Raji (cell line): ENCODE measurements at regions not wholly inside any gene's neighbourhood (a gene's known extent, or its start where the extent isn't known, plus 50 kb on each side); places are given as distances from the start of the nearest gene placed in this dataset.

ENCODE experiments used
- POLR2A ChIP-seq: IDR thresholded peaks from 2 replicates; pipeline ENCODE4 v1.6.1; 2011; ENCODE audit warnings: low read depth, low read length, control low read depth; ENCODE audit not compliant: insufficient read depth

- TF ChIP-seq POLR2A = peak; percentile 89
Observed at GRCh38 chr1:778451-779278, 92.2 kb upstream of the OR4F16 start.

- no peak for TF ChIP-seq POLR2A
Observed at GRCh38 chr1:788835-789234, 102.4 kb upstream of the OR4F16 start.

GRCh38 chr1:818618-819291 is 105.0 kb upstream of the SAMD11 start:
- TF ChIP-seq POLR2A = no peak

GRCh38 chr1:820962-821361 is 102.8 kb upstream of the SAMD11 start:
- no peak for TF ChIP-seq POLR2A

- peak; percentile 80 for TF ChIP-seq POLR2A
Observed at GRCh38 chr1:827211-828063, 96.3 kb upstream of the SAMD11 start.

- no peak for TF ChIP-seq POLR2A
Observed at GRCh38 chr1:831522-831921, 92.2 kb upstream of the SAMD11 start.

- TF ChIP-seq POLR2A = no peak
Observed at GRCh38 chr1:832136-832535, 91.6 kb upstream of the SAMD11 start.

- TF ChIP-seq POLR2A = no peak
Observed at GRCh38 chr1:844472-845026, 79.2 kb upstream of the SAMD11 start.

GRCh38 chr1:861714-862113 is 62.0 kb upstream of the SAMD11 start:
- TF ChIP-seq POLR2A = no peak

GRCh38 chr1:866095-866494 is 57.6 kb upstream of the SAMD11 start:
- no peak for TF ChIP-seq POLR2A

- no peak for TF ChIP-seq POLR2A
Observed at GRCh38 chr1:869499-870244, 54.1 kb upstream of the SAMD11 start.
